Activated CD4-positive, alpha-beta memory T cell treated with anti-CD3 and anti-CD28 coated beads for 36 hours (primary cell): ENCODE measurements at regions not wholly inside any gene's neighbourhood (a gene's known extent, or its start where the extent isn't known, plus 50 kb on each side); places are given as distances from the start of the nearest gene placed in this dataset.
"Not testable (repeated sequence)": the region's sequence is repeated elsewhere in the genome, so short reads cannot be mapped to it uniquely, and the experiment has no call there.

Experiments used
- CTCF ChIA-PET: fragments of 350-600 bp; sonication (Branson Sonifier 250); formaldehyde crosslinking; loops from one replicate; lab custom pipeline; 2021; ENCODE audit warnings: antibody characterized with exemption, inconsistent platforms; lab: Charles Lee
- POLR2A ChIA-PET: fragments of 350-600 bp; sonication (Branson Sonifier 250); formaldehyde crosslinking; loops from one replicate; lab custom pipeline; 2021; ENCODE audit warnings: antibody characterized with exemption; lab: Charles Lee
- DNase-seq: peaks from one replicate; pipeline ENCODE4 v3.0.0-alpha.2; 2020
- H3K27ac Mint-ChIP-seq: one replicate; pipeline ENCODE4 v1.8.0; 2021; ENCODE audit warnings: mixed read lengths
- H3K27me3 Mint-ChIP-seq: one replicate; pipeline ENCODE4 v1.8.0; 2021; ENCODE audit warnings: mixed read lengths
- H3K36me3 Mint-ChIP-seq: one replicate; pipeline ENCODE4 v1.8.0; 2021; ENCODE audit warnings: mixed read lengths
- H3K4me1 Mint-ChIP-seq: one replicate; pipeline ENCODE4 v1.8.0; 2021; ENCODE audit warnings: low read depth, mixed read lengths
- H3K4me3 Mint-ChIP-seq: one replicate; pipeline ENCODE4 v1.8.0; 2021; ENCODE audit warnings: mild to moderate bottlenecking, mixed read lengths
- H3K9me3 Mint-ChIP-seq: one replicate; pipeline ENCODE4 v1.8.0; 2021; ENCODE audit warnings: mixed read lengths
- intact Hi-C: fragments of 100-400 bp; cut with micrococcal nuclease; formaldehyde crosslinking; loops from one replicate; pipeline ENCODE4 v1.15.1; 2023

- CTCF ChIA-PET: no interaction called here
- intact Hi-C loops: no loop called here
- DNase-seq: no peak
- no peaks in the 10 kb centered on the region for H3K27me3 Mint-ChIP-seq
- no peak overlapping the region for H3K4me3 Mint-ChIP-seq
- no peaks in the 10 kb centered on the region for H3K4me1 Mint-ChIP-seq
- no peaks in the 10 kb centered on the region for H3K36me3 Mint-ChIP-seq
- POLR2A ChIA-PET: no interaction called here
- H3K9me3 Mint-ChIP-seq: peaks cover 14% of the 10 kb centered on the region
- no peak overlapping the region for H3K27ac Mint-ChIP-seq
Measured at GRCh38 chr7:68821846-68822245, 776.4 kb upstream of the AUTS2 start.

- ChIA-PET POLR2A (no interaction called here), CTCF (no interaction called here)
- peaks cover 19% of the 10 kb centered on the region for H3K9me3 Mint-ChIP-seq
Measured at GRCh38 chr7:68823996-68824780, 774.1 kb upstream of the AUTS2 start.

GRCh38 chr7:68828575-68828974, 769.7 kb upstream of the AUTS2 start:
- H3K4me1 Mint-ChIP-seq: no peaks in the 10 kb centered on the region
- CTCF ChIA-PET: no interaction called here
- intact Hi-C loops: no loop called here
- no peak for DNase-seq
- H3K4me3 Mint-ChIP-seq: no peak overlapping the region
- no peaks in the 10 kb centered on the region for H3K36me3 Mint-ChIP-seq
- H3K27me3 Mint-ChIP-seq: no peaks in the 10 kb centered on the region
- no peak overlapping the region for H3K27ac Mint-ChIP-seq
- peaks cover 22% of the 10 kb centered on the region for H3K9me3 Mint-ChIP-seq
- POLR2A ChIA-PET: no interaction called here

More at GRCh38 chr7:68823996-68824780, 774.1 kb upstream of the AUTS2 start:
- Mint-ChIP-seq H3K4me1 (no peaks in the 10 kb centered on the region), H3K36me3 (no peaks in the 10 kb centered on the region), H3K27me3 (no peaks in the 10 kb centered on the region), H3K27ac (no peak overlapping the region), H3K4me3 (no peak overlapping the region)
- intact Hi-C loops: no loop called here
- no peak for DNase-seq

- no peaks in the 10 kb centered on the region for H3K27me3 Mint-ChIP-seq
- ChIA-PET CTCF (no interaction called here), POLR2A (no interaction called here)
- H3K27ac Mint-ChIP-seq: no peak overlapping the region
- intact Hi-C loops: no loop called here
- no peaks in the 10 kb centered on the region for H3K36me3 Mint-ChIP-seq
- DNase-seq: no peak
- no peak overlapping the region for H3K4me3 Mint-ChIP-seq
- H3K9me3 Mint-ChIP-seq: peaks cover 13% of the 10 kb centered on the region
- no peaks in the 10 kb centered on the region for H3K4me1 Mint-ChIP-seq
Measured at GRCh38 chr7:68833422-68833821, 764.9 kb upstream of the AUTS2 start.

GRCh38 chr7:68839014-68839413, 759.3 kb upstream of the AUTS2 start:
- no peak for DNase-seq
- peaks cover 2% of the 10 kb centered on the region for H3K36me3 Mint-ChIP-seq
- no peaks in the 10 kb centered on the region for H3K27me3 Mint-ChIP-seq
- intact Hi-C loops: no loop called here
- no peak overlapping the region for H3K27ac Mint-ChIP-seq
- POLR2A ChIA-PET: no interaction called here
- no peaks in the 10 kb centered on the region for H3K4me1 Mint-ChIP-seq
- no peak overlapping the region for H3K4me3 Mint-ChIP-seq
- H3K9me3 Mint-ChIP-seq: peaks cover 12% of the 10 kb centered on the region
- CTCF ChIA-PET: no interaction called here

GRCh38 chr7:68840991-68841390, 757.3 kb upstream of the AUTS2 start:
- ChIA-PET POLR2A (no interaction called here), CTCF (no interaction called here)
- intact Hi-C loops: no loop called here
- Mint-ChIP-seq H3K9me3 (peaks cover 18% of the 10 kb centered on the region), H3K4me3 (no peak overlapping the region), H3K4me1 (no peaks in the 10 kb centered on the region), H3K27ac (no peak overlapping the region), H3K27me3 (no peaks in the 10 kb centered on the region), H3K36me3 (peaks cover 2% of the 10 kb centered on the region)
- no peak for DNase-seq

- DNase-seq, intact Hi-C loops, CTCF ChIA-PET, H3K4me3 Mint-ChIP-seq, H3K36me3 Mint-ChIP-seq, H3K4me1 Mint-ChIP-seq, H3K27ac Mint-ChIP-seq, H3K27me3 Mint-ChIP-seq, POLR2A ChIA-PET: not testable (repeated sequence)
- peaks cover 20% of the 10 kb centered on the region for H3K9me3 Mint-ChIP-seq
Measured at GRCh38 chr7:68843985-68844384, 754.3 kb upstream of the AUTS2 start.

- POLR2A ChIA-PET: no interaction called here
- no peaks in the 10 kb centered on the region for H3K4me1 Mint-ChIP-seq
- H3K27me3 Mint-ChIP-seq: no peaks in the 10 kb centered on the region
- intact Hi-C loops: no loop called here
- peaks cover 20% of the 10 kb centered on the region for H3K9me3 Mint-ChIP-seq
- CTCF ChIA-PET: no interaction called here
- no peak overlapping the region for H3K27ac Mint-ChIP-seq
- no peak for DNase-seq
- H3K36me3 Mint-ChIP-seq: no peaks in the 10 kb centered on the region
- H3K4me3 Mint-ChIP-seq: no peak overlapping the region
Measured at GRCh38 chr7:68846811-68847325, 751.4 kb upstream of the AUTS2 start.

GRCh38 chr7:68853254-68853653, 745.0 kb upstream of the AUTS2 start:
- ChIA-PET POLR2A (no interaction called here), CTCF (no interaction called here)
- intact Hi-C loops: no loop called here
- Mint-ChIP-seq H3K36me3 (no peaks in the 10 kb centered on the region), H3K27ac (no peak overlapping the region), H3K4me1 (no peaks in the 10 kb centered on the region), H3K27me3 (no peaks in the 10 kb centered on the region), H3K4me3 (no peak overlapping the region), H3K9me3 (peaks cover 7% of the 10 kb centered on the region)
- DNase-seq: no peak

- no peak for DNase-seq
- no peaks in the 10 kb centered on the region for H3K4me1 Mint-ChIP-seq
- no peaks in the 10 kb centered on the region for H3K36me3 Mint-ChIP-seq
- POLR2A ChIA-PET: no interaction called here
- intact Hi-C loops: no loop called here
- CTCF ChIA-PET: no interaction called here
- no peak overlapping the region for H3K4me3 Mint-ChIP-seq
- H3K27me3 Mint-ChIP-seq: no peaks in the 10 kb centered on the region
- peaks cover 14% of the 10 kb centered on the region for H3K9me3 Mint-ChIP-seq
- H3K27ac Mint-ChIP-seq: no peak overlapping the region
Measured at GRCh38 chr7:68857571-68857970, 740.7 kb upstream of the AUTS2 start.

- H3K36me3 Mint-ChIP-seq: no peaks in the 10 kb centered on the region
Measured at GRCh38 chr7:68858497-68858896, 739.8 kb upstream of the AUTS2 start.

GRCh38 chr7:68861171-68861570, 737.1 kb upstream of the AUTS2 start:
- H3K36me3 Mint-ChIP-seq: no peaks in the 10 kb centered on the region
- no peak for DNase-seq
- POLR2A ChIA-PET: no interaction called here
- H3K9me3 Mint-ChIP-seq: peaks cover 16% of the 10 kb centered on the region
- H3K27ac Mint-ChIP-seq: no peak overlapping the region
- intact Hi-C loops: no loop called here
- H3K4me1 Mint-ChIP-seq: no peaks in the 10 kb centered on the region
- CTCF ChIA-PET: no interaction called here
- no peaks in the 10 kb centered on the region for H3K27me3 Mint-ChIP-seq
- H3K4me3 Mint-ChIP-seq: no peak overlapping the region

More at GRCh38 chr7:68858497-68858896, 739.8 kb upstream of the AUTS2 start:
- POLR2A ChIA-PET: no interaction called here
- intact Hi-C loops: no loop called here
- CTCF ChIA-PET: no interaction called here
- H3K27me3 Mint-ChIP-seq: no peaks in the 10 kb centered on the region
- no peak overlapping the region for H3K4me3 Mint-ChIP-seq
- no peak overlapping the region for H3K27ac Mint-ChIP-seq
- no peak for DNase-seq
- no peaks in the 10 kb centered on the region for H3K4me1 Mint-ChIP-seq
- peaks cover 14% of the 10 kb centered on the region for H3K9me3 Mint-ChIP-seq

GRCh38 chr7:68862261-68862660, 736.0 kb upstream of the AUTS2 start:
- no peaks in the 10 kb centered on the region for H3K36me3 Mint-ChIP-seq
- POLR2A ChIA-PET: no interaction called here
- H3K9me3 Mint-ChIP-seq: peaks cover 18% of the 10 kb centered on the region
- H3K4me3 Mint-ChIP-seq: no peak overlapping the region
- intact Hi-C loops: no loop called here
- H3K27me3 Mint-ChIP-seq: no peaks in the 10 kb centered on the region
- DNase-seq: no peak
- H3K27ac Mint-ChIP-seq: no peak overlapping the region
- CTCF ChIA-PET: no interaction called here
- no peaks in the 10 kb centered on the region for H3K4me1 Mint-ChIP-seq
